ENCODE measurements at regions not wholly inside any gene's neighbourhood (a gene's known extent, or its start where the extent isn't known, plus 50 kb on each side); places are given as distances from the start of the nearest gene placed in this dataset.
A peak's percentile ranks its signal among the peaks of the same experiment; 100 is the strongest.

DNA sequence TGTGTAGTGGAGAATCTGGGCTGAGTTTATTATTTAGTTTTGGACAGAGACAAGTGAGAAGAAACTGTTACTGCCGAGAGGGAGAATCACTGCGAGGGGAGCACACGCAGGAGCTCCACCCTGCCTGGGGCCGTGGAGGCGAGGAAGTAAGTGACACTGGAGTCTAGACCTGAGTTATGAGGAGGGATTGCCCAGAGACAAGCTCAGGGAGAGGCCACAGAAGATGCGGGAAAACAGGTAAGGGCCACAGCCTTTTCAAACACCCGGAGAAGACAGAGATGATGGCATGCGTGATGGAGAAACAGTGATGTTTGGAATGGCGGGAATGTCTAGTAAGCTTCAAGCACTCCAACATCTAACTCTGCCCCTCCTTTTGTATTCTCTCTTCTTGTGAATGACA, 84.1 kb downstream of the TNFSF11 start:
- H3K4me1 ChIP-seq (ENCODE audit: control insufficient read depth, insufficient read depth, low read length), result peaks cover 2% of the 10 kb centered on the region
- intact Hi-C loops (cut with DNase I), result no loop called here
- no peaks in the 10 kb centered on the region for H3K9me3 ChIP-seq (ENCODE audit: control insufficient read depth, low read length)
- 84% methylated on average over 9 of the region's 9 CpGs for WGBS
- no peak for ATAC-seq
- H3K27ac ChIP-seq (ENCODE audit: low read length), result no peak overlapping the region
- no peak overlapping the region for H3K4me3 ChIP-seq (ENCODE audit: low read length)
- no peaks in the 10 kb centered on the region for H3K27me3 ChIP-seq (ENCODE audit: control insufficient read depth, insufficient read depth)
- no peak for DNase-seq

DNA sequence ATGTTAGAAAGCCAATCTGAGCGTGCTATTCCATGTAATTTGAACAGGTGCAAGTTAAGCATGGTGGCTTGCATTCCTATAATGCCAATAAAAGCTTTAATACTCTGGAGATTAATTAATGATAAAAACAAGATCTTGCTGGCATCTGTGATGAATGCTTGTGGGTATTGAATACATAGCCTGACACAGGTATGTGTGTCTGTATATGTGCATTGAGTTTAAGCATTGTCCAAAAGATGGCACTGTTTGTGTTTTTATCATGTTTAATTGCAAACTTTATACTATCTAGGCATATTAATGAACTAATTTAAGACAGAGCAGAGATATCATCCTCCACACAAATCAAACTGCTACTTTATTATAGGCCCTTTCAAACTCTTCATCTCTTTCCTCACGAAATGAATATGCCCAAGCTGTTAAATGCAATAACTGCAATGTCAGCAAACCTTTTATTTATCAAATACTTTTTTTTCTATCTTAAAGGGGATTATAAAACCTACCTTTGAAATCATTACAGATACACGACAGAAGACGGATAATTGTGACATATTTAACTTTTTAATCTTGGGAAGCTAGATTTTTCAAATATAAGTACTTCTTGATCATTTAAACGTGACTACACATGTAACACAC, 86.5 kb downstream of the TNFSF11 start:
- DNase-seq, result no peak
- no peak overlapping the region for H3K4me3 ChIP-seq (ENCODE audit: low read length)
- no peak overlapping the region for H3K27ac ChIP-seq (ENCODE audit: low read length)
- WGBS, result 65% methylated on average over 5 of the region's 5 CpGs
- ATAC-seq, result peak; percentile 18 to 57
- intact Hi-C loops (cut with DNase I), result no loop called here
- H3K4me1 ChIP-seq (ENCODE audit: control insufficient read depth, insufficient read depth, low read length), result peaks cover 2% of the 10 kb centered on the region
- no peaks in the 10 kb centered on the region for H3K9me3 ChIP-seq (ENCODE audit: control insufficient read depth, low read length)
- H3K27me3 ChIP-seq (ENCODE audit: control insufficient read depth, insufficient read depth), result no peaks in the 10 kb centered on the region

DNA sequence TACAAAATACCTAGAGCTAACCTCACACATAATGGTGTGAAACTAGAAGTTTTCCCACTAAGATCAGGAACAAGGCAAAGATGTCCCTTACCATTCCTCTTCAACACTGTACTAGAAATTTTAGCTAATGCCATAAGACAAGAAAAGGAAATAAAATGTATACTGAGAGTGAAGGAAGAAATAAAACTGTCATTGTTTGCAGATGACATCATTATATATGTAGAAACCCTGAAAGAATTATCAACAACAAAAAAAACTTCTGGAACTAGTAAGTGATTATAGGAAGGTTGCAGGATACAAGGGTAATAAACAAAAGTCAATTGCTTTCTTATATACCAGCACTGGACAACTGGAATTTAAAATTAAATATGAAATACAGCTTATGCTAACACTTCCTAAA, 93.7 kb downstream of the TNFSF11 start:
- H3K9me3 ChIP-seq (ENCODE audit: control insufficient read depth, low read length), result no peaks in the 10 kb centered on the region
- H3K4me3 ChIP-seq (ENCODE audit: low read length), result no peak overlapping the region
- ATAC-seq (no peak), DNase-seq (no peak)
- intact Hi-C loops (cut with DNase I), result no loop called here
- no peaks in the 10 kb centered on the region for H3K4me1 ChIP-seq (ENCODE audit: control insufficient read depth, insufficient read depth, low read length)
- no peaks in the 10 kb centered on the region for H3K27me3 ChIP-seq (ENCODE audit: control insufficient read depth, insufficient read depth)
- no peak overlapping the region for H3K27ac ChIP-seq (ENCODE audit: low read length)

DNA sequence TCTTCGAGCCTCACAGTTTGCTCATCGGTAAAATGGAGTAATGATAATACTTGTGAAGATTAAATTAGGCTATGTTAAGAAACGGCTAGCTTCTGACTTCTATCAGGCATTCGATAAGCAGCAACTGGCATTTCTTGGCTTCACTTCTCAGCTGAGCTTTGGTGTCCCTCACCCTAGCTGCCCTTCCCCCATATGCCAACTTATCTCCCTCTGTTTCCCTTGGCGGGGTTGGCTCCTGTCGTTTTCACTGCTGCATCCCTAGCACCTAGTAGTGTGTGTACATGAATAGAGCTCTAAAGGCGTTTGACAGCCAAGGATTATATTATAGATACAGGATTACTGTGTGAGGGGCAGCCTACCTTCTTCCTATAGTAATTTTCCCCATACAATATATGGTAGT, 97.5 kb downstream of the TNFSF11 start:
- ATAC-seq, result no peak
- Histone ChIP-seq H3K9me3 (ENCODE audit: control insufficient read depth, low read length) (no peaks in the 10 kb centered on the region), H3K4me1 (ENCODE audit: control insufficient read depth, insufficient read depth, low read length) (no peaks in the 10 kb centered on the region), H3K4me3 (ENCODE audit: low read length) (no peak overlapping the region), H3K27me3 (ENCODE audit: control insufficient read depth, insufficient read depth) (no peaks in the 10 kb centered on the region), H3K27ac (ENCODE audit: low read length) (no peak overlapping the region)
- no peak for DNase-seq
- WGBS, result 57% methylated on average over 7 of the region's 7 CpGs
- intact Hi-C loops (cut with DNase I), result no loop called here

DNA sequence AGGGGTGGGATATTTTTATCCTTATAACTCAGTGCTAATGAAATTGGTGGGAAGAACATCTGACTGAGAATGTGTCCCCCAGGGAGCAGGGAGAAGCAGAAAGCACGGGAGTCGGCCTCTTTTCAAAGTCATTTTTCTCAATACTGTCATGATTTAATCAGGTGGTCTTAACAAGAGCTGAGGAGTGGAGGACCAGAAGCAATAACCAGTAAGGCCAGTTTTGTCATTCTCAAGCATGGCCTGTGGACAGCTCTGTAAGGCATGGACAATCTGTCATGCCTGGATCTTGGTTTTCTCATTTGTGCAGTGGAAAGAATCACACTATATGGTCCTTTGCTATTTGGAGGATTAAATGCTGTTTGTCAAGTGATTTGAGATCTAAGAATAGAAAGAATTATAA, 99.7 kb downstream of the TNFSF11 start:
- Histone ChIP-seq H3K9me3 (ENCODE audit: control insufficient read depth, low read length) (no peaks in the 10 kb centered on the region), H3K27ac (ENCODE audit: low read length) (no peak overlapping the region), H3K4me1 (ENCODE audit: control insufficient read depth, insufficient read depth, low read length) (no peaks in the 10 kb centered on the region), H3K4me3 (ENCODE audit: low read length) (no peak overlapping the region), H3K27me3 (ENCODE audit: control insufficient read depth, insufficient read depth) (no peaks in the 10 kb centered on the region)
- intact Hi-C loops (cut with DNase I), result no loop called here
- WGBS, result 85% methylated on average over 2 of the region's 2 CpGs
- no peak for ATAC-seq
- DNase-seq, result no peak

DNA sequence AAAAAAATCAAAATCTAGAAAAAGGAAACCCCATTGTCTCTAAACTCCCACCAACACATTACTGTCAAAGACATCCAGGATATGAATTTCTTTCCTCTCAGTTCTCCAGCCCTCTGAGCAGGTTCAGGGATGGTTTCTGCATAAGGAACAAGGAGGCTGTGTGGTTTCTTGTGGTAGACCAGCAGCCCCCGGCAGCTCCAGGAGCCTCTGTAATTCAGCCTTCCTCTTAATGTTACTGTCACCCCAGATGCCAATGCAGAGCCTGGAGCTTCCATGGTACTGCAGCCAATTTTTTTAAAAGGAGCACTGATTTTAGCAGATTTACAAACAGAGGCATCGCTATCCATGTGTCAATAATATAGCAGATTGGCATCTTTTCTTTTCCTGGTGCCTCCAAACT, 100.6 kb upstream of the FAM216B start:
- ATAC-seq (no peak), DNase-seq (no peak)
- intact Hi-C loops (cut with DNase I), result no loop called here
- Histone ChIP-seq H3K27me3 (ENCODE audit: control insufficient read depth, insufficient read depth) (no peaks in the 10 kb centered on the region), H3K4me1 (ENCODE audit: control insufficient read depth, insufficient read depth, low read length) (no peaks in the 10 kb centered on the region), H3K4me3 (ENCODE audit: low read length) (no peak overlapping the region), H3K9me3 (ENCODE audit: control insufficient read depth, low read length) (no peaks in the 10 kb centered on the region), H3K27ac (ENCODE audit: low read length) (no peak overlapping the region)
- WGBS, result 39% methylated on average over 2 of the region's 2 CpGs

DNA sequence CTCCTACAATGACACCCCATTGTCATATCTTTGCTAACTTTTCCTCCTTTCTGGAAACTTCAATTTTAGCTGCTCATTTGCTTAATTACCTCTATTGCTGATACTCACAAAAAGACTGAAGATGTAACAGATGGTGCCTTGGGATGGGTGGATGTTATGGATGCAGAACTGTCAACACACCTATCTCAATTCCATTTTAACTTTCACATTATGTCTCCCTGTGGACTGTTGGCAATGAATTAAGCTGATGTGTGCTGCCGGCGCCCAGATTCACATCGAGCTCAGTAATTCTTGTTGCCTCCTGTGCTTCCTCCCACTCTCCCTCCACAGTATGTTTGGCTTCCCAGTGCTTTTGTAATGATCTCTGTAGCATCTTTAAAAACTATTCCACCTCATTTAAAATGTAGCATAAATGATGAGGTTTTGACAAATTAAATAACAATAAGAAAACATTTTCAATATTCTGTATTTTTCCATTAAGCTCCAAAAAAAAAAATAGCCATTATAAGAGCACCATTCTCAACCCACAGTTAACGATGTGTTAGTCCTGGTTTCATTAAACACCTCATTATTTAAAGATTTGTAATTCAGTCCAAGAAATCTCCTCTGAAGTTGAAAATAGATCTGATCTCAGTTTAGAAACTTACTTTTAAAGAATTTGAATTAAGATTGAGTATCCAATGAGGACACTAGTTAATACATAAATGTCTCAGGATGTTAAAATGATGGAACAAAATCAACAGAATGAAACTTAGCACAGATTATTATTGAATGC, 99.9 kb upstream of the FAM216B start:
- DNase-seq (no peak), ATAC-seq (no peak)
- Histone ChIP-seq H3K4me1 (ENCODE audit: control insufficient read depth, insufficient read depth, low read length) (no peaks in the 10 kb centered on the region), H3K9me3 (ENCODE audit: control insufficient read depth, low read length) (no peaks in the 10 kb centered on the region), H3K4me3 (ENCODE audit: low read length) (no peak overlapping the region), H3K27ac (ENCODE audit: low read length) (no peak overlapping the region), H3K27me3 (ENCODE audit: control insufficient read depth, insufficient read depth) (no peaks in the 10 kb centered on the region)
- WGBS, result 74% methylated on average over 4 of the region's 4 CpGs
- intact Hi-C loops (cut with DNase I), result no loop called here

DNA sequence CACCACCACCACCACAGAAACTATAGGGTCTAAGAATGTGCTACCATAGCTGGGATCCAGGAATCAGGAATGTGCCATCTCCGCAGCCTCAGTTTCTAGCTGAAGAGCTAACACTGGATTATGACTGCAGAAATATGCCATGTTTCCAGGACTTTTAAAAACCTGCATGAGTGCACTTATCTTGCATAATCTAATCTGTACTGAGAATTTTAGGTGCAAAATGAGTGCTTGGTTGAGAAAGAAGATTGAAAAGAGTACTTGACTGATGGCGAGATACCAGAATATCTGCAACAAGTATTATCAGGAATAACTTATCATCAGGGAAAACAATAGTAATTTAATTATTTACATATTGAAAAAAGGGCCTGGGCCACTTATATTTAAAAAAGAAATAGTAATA, 97.2 kb upstream of the FAM216B start:
- Histone ChIP-seq H3K27me3 (ENCODE audit: control insufficient read depth, insufficient read depth) (no peaks in the 10 kb centered on the region), H3K4me3 (ENCODE audit: low read length) (no peak overlapping the region), H3K4me1 (ENCODE audit: control insufficient read depth, insufficient read depth, low read length) (no peaks in the 10 kb centered on the region), H3K27ac (ENCODE audit: low read length) (no peak overlapping the region), H3K9me3 (ENCODE audit: control insufficient read depth, low read length) (no peaks in the 10 kb centered on the region)
- 44% methylated on average over 2 of the region's 2 CpGs for WGBS
- no peak for ATAC-seq
- no peak for DNase-seq
- intact Hi-C loops (cut with DNase I), result no loop called here

DNA sequence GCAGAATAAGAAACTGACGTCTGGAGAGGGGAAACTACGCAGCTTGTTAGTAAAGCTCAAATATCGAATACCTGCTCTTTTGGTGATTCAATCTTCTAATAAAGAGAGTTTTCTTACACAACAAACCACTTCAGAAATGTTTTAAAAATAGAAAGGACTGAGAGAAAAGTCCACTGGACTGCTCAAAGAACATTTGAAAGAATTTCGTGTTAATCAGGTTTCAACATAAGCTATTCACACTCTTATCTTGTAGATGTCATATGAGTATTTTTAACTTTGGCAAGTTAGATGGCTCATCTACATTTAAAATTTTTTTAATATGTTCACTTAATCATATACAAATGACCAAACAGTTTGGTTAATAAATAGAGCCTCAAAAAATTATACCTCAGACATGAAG, 95.6 kb upstream of the FAM216B start:
- no peak overlapping the region for H3K4me3 ChIP-seq (ENCODE audit: low read length)
- intact Hi-C loops (cut with DNase I), result no loop called here
- H3K4me1 ChIP-seq (ENCODE audit: control insufficient read depth, insufficient read depth, low read length), result no peaks in the 10 kb centered on the region
- 68% methylated on average over 4 of the region's 4 CpGs for WGBS
- no peak overlapping the region for H3K27ac ChIP-seq (ENCODE audit: low read length)
- DNase-seq (no peak), ATAC-seq (no peak)
- no peaks in the 10 kb centered on the region for H3K27me3 ChIP-seq (ENCODE audit: control insufficient read depth, insufficient read depth)
- no peaks in the 10 kb centered on the region for H3K9me3 ChIP-seq (ENCODE audit: control insufficient read depth, low read length)

DNA sequence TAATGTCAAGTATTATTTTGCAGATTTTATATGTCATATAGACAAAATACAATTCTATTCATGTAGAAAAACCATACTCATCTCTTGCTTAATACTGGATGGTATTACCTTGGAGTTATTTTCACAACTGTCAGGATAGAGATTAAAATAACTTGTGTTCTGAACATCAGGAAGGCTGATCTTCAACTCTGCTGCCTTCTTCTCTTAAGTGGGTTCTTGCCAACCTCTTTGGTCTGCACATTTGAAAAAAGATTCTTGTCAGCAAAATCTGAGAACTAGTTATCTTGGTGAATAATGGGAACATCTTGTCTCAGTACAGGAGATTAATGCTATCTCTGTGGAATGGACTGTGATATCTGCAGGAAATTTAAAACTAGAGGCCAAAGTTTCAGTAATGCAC, 95.2 kb upstream of the FAM216B start:
- intact Hi-C loops (cut with DNase I), result no loop called here
- Histone ChIP-seq H3K27ac (ENCODE audit: low read length) (no peak overlapping the region), H3K27me3 (ENCODE audit: control insufficient read depth, insufficient read depth) (no peaks in the 10 kb centered on the region), H3K4me3 (ENCODE audit: low read length) (no peak overlapping the region), H3K9me3 (ENCODE audit: control insufficient read depth, low read length) (no peaks in the 10 kb centered on the region), H3K4me1 (ENCODE audit: control insufficient read depth, insufficient read depth, low read length) (no peaks in the 10 kb centered on the region)
- peak in 1 of 2 donors; percentile 66 for ATAC-seq
- DNase-seq, result no peak

DNA sequence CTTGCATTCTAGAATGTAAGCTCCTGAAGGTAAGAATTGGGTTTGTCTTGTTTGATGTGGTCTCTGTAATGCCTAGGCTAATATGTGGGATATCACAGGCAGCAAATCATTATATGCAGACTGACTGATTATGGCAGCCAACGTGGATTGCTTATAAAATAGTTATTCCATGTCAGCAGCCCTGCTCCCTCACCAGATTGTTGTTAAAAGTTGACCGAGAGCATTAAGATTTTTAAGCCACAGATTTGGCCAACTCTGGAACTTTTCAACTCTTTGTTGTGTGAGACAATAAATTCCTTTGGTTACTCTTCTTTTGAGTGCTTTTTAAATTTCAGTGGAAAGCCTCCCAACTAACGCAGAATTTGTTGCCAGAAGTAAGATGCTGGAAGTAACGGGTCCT, 92.6 kb upstream of the FAM216B start:
- 56% methylated on average over 4 of the region's 4 CpGs for WGBS
- H3K4me3 ChIP-seq (ENCODE audit: low read length), result no peak overlapping the region
- ATAC-seq (no peak), DNase-seq (no peak)
- no peak overlapping the region for H3K27ac ChIP-seq (ENCODE audit: low read length)
- intact Hi-C loops (cut with DNase I), result no loop called here
- no peaks in the 10 kb centered on the region for H3K4me1 ChIP-seq (ENCODE audit: control insufficient read depth, insufficient read depth, low read length)
- no peaks in the 10 kb centered on the region for H3K9me3 ChIP-seq (ENCODE audit: control insufficient read depth, low read length)
- H3K27me3 ChIP-seq (ENCODE audit: control insufficient read depth, insufficient read depth), result no peaks in the 10 kb centered on the region

DNA sequence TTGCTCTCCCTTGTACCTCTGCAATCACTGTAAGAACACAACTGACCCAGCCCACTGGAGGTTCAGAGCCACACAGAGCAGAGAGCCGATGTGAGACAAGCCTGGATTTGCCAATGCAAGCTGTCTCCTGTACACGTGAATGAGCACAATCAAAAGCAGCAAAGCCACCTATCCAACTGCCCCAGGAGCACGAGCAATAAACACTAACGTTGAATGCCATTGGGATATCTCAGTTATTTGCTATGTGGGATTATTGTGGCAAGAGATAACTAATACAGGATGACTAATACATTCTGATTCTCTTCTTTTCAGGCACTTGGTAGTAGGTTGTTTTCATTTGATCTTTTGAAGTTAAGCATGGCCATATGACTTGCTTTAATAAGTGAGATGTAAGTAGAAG, 85.2 kb upstream of the FAM216B start:
- 44% methylated on average over 4 of the region's 4 CpGs for WGBS
- intact Hi-C loops (cut with DNase I), result no loop called here
- Histone ChIP-seq H3K27me3 (ENCODE audit: control insufficient read depth, insufficient read depth) (no peaks in the 10 kb centered on the region), H3K4me1 (ENCODE audit: control insufficient read depth, insufficient read depth, low read length) (peaks cover 2% of the 10 kb centered on the region), H3K27ac (ENCODE audit: low read length) (no peak overlapping the region), H3K9me3 (ENCODE audit: control insufficient read depth, low read length) (no peaks in the 10 kb centered on the region), H3K4me3 (ENCODE audit: low read length) (no peak overlapping the region)
- ATAC-seq (no peak), DNase-seq (no peak)

All from right cardiac atrium (tissue), 5 donors.